BE2C (cell line): ENCODE measurements at regions not wholly inside any gene's neighbourhood (a gene's known extent, or its start where the extent isn't known, plus 50 kb on each side); places are given as distances from the start of the nearest gene placed in this dataset.

Source experiments
- DNase-seq: peaks from one replicate; pipeline ENCODE4 v3.0.0-alpha.2; 2020
- H3K27me3 ChIP-seq: fragments of 250-450 bp; sonication (Bioruptor Pico); 2 replicates; pipeline ENCODE4 v1.5.1; 2020; ENCODE audit warnings: mild to moderate bottlenecking
- H3K36me3 ChIP-seq: fragments of 250-450 bp; sonication (Bioruptor Pico); 2 replicates; pipeline ENCODE4 v1.5.1; 2020; ENCODE audit warnings: mild to moderate bottlenecking
- H3K4me1 ChIP-seq: fragments of 250-450 bp; sonication (Bioruptor Pico); 2 replicates; pipeline ENCODE4 v1.5.1; 2020
- H3K4me3 ChIP-seq: 2 replicates; pipeline ENCODE4 v1.5.1; 2011; ENCODE audit warnings: low read depth, low read length
- H3K9me3 ChIP-seq: fragments of 250-450 bp; sonication (Bioruptor Pico); 2 replicates; pipeline ENCODE4 v1.5.1; 2020
- TF ChIP-seq, protein P1 (sequence below): IDR thresholded peaks from 2 replicates; pipeline ENCODE4 v1.5.1; 2012; ENCODE audit warnings: mild to moderate bottlenecking, low read depth, low read length

DNA sequence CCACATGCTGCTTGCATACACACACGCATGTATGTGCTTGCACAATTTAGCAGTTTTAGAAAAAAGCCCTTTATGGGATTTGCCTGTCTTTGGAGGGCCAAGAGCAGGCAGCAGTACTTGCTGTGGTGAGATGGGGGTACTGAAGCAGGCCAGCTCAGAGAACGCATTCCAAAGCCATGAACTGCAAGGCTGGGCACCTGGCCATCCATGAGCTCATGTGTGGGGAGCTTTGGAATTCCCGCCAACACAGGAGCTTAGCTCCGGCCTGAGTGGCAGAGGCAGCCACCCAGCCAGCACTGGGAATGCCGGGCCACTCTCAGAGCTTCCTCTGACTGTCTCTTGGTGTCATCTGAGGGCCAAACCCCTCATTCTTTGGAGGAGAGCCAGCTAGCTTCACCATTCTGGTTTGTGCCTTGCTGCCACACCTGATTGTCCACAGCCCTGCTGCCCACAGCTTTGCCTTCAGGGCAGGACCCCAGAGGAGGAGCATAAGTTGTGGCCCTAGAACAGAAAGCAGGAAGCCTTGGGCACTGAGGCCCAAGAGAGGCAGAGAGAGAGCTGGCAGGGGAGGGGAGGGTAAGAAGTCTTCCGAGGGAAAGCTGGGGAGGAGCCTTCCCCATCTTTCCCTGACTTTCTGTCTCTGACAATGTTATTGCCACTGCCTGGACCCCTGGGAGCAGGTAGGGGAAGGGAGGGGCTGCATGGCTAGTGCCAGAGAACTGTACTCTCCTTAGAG, 92.1 kb upstream of the POU3F1 start:
- no peaks in the 10 kb centered on the region for H3K9me3 ChIP-seq
- H3K4me3 ChIP-seq: no peak overlapping the region
- H3K27me3 ChIP-seq: peaks cover 20% of the 10 kb centered on the region
- TF ChIP-seq, protein P1, sequence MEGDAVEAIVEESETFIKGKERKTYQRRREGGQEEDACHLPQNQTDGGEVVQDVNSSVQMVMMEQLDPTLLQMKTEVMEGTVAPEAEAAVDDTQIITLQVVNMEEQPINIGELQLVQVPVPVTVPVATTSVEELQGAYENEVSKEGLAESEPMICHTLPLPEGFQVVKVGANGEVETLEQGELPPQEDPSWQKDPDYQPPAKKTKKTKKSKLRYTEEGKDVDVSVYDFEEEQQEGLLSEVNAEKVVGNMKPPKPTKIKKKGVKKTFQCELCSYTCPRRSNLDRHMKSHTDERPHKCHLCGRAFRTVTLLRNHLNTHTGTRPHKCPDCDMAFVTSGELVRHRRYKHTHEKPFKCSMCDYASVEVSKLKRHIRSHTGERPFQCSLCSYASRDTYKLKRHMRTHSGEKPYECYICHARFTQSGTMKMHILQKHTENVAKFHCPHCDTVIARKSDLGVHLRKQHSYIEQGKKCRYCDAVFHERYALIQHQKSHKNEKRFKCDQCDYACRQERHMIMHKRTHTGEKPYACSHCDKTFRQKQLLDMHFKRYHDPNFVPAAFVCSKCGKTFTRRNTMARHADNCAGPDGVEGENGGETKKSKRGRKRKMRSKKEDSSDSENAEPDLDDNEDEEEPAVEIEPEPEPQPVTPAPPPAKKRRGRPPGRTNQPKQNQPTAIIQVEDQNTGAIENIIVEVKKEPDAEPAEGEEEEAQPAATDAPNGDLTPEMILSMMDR: no peak
- no peak for DNase-seq
- H3K4me1 ChIP-seq: no peaks in the 10 kb centered on the region
- H3K36me3 ChIP-seq: no peaks in the 10 kb centered on the region

GRCh38 chr1:38137164-38137563, 90.6 kb upstream of the POU3F1 start:
- DNase-seq: no peak
- Histone ChIP-seq H3K27me3 (peaks cover 24% of the 10 kb centered on the region), H3K36me3 (no peaks in the 10 kb centered on the region), H3K4me1 (no peaks in the 10 kb centered on the region), H3K9me3 (no peaks in the 10 kb centered on the region), H3K4me3 (no peak overlapping the region)
- TF ChIP-seq, protein P1: no peak

- H3K36me3 ChIP-seq: no peaks in the 10 kb centered on the region
- no peaks in the 10 kb centered on the region for H3K4me1 ChIP-seq
- DNase-seq: no peak
- peaks cover 24% of the 10 kb centered on the region for H3K27me3 ChIP-seq
- H3K9me3 ChIP-seq: no peaks in the 10 kb centered on the region
- TF ChIP-seq, protein P1: no peak
- H3K4me3 ChIP-seq: no peak overlapping the region
These were observed 89.2 kb upstream of the POU3F1 start for GRCh38 chr1:38135625-38136414.

DNA sequence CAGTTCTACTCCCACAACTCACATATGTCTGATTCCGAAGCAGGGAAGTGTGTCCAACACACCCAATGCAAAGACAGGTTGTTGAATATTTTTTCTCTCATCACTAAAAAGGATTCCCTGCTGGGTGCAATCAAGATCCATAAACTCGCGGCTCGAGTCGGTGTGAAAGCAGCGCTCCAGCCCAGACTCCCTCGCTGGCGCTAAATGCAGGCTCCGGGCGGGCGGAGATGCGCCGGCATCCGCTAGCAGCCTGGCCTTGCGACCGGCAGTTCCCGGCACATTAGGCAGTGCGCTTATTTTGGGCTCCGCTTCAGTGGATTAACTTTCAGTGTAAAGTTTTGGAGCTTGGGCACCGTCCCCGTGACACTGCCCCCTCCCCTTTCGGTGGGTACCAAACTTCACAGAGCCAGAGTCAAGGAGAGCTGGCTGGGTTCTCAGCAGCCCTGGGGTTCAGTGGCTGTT, 87.7 kb upstream of the POU3F1 start:
- Histone ChIP-seq H3K4me3 (no peak overlapping the region), H3K36me3 (no peaks in the 10 kb centered on the region), H3K27me3 (peaks cover 18% of the 10 kb centered on the region), H3K4me1 (no peaks in the 10 kb centered on the region), H3K9me3 (no peaks in the 10 kb centered on the region)
- TF ChIP-seq, protein P1: no peak
- no peak for DNase-seq

DNA sequence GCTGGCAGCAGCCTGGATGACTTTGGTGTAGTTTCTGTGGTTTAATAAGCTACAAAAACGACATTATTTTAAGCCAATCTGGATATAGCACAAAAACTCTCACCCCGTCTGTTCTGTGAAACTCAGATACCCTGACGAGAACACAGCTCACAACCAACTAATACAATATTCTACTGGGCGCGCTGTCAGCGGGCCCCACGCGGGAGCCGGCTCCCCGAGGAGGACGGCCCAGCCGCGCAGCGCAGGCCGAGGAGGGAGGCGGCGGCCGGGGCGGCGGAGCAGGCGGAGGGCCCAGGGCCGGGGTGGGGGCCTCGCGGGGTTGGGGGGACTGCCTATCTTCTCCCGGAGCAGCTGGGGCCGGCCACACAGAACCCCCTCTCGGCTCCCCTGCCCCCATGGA, 87.2 kb upstream of the POU3F1 start:
- Histone ChIP-seq H3K36me3 (no peaks in the 10 kb centered on the region), H3K4me1 (no peaks in the 10 kb centered on the region), H3K9me3 (no peaks in the 10 kb centered on the region), H3K4me3 (no peak overlapping the region), H3K27me3 (peaks cover 18% of the 10 kb centered on the region)
- TF ChIP-seq, protein P1: no peak
- DNase-seq: no peak

DNA sequence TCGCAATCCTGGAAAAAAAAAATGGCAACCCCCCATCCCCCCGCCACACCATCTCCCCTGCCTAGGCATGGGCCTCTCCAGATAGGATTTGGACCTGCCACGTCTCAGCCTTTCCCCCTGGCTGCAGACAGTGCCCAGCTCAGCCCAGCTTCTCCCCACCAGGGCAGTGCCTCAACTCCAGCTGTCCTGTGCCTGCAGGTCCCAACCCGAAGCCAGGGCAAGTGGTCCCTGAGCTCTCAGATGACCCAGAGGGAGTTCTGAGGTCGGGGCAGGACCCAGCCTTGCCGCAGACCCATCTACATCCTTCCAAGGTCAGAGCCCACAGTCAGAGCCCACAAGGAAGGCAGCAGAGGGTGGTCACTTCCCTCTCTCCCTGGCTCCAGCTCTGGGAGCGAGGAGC, 86.7 kb upstream of the POU3F1 start:
- Histone ChIP-seq H3K4me1 (no peaks in the 10 kb centered on the region), H3K4me3 (no peak overlapping the region), H3K36me3 (no peaks in the 10 kb centered on the region), H3K9me3 (no peaks in the 10 kb centered on the region), H3K27me3 (peaks cover 18% of the 10 kb centered on the region)
- TF ChIP-seq, protein P1: no peak
- no peak for DNase-seq
